ENCODE measurements at regions not wholly inside any gene's neighbourhood (a gene's known extent, or its start where the extent isn't known, plus 50 kb on each side); places are given as distances from the start of the nearest gene placed in this dataset.

DNA sequence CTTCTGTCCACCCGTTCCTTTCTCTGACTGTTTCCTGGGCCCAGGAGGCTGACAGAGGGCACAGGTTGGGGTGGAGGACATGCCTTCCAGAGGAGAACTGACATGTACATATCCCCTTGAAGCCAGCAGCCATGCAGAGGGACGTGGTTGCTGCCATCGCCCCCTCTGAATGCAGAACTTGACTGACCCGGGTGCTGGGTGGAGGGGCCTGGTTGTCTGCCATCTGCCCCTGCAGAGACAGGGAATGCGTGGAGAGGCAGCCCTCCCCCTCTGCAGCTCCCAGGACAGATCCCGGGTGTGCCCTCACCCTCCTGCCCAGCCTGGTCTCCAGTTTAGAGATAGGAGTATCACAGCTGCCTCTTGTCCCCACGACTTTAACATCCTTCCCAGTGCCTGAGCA is 383.0 kb upstream of the B3GAT1 start:
- intact Hi-C loops (cut with DNase I): no loop called here
- 74 to 83% (median 78%) methylated on average over 7 of the region's 7 CpGs for WGBS, 3 donors
- no peaks in the 10 kb centered on the region for H3K36me3 ChIP-seq
- H3K27ac ChIP-seq: no peak overlapping the region
- H3K27me3 ChIP-seq: no peaks in the 10 kb centered on the region
- TF ChIP-seq POLR2A (IDR thresholded peaks at IDR 0.05) (no peak), EP300 (IDR thresholded peaks at IDR 0.05) (no peak)
- TF ChIP-seq, protein P1, sequence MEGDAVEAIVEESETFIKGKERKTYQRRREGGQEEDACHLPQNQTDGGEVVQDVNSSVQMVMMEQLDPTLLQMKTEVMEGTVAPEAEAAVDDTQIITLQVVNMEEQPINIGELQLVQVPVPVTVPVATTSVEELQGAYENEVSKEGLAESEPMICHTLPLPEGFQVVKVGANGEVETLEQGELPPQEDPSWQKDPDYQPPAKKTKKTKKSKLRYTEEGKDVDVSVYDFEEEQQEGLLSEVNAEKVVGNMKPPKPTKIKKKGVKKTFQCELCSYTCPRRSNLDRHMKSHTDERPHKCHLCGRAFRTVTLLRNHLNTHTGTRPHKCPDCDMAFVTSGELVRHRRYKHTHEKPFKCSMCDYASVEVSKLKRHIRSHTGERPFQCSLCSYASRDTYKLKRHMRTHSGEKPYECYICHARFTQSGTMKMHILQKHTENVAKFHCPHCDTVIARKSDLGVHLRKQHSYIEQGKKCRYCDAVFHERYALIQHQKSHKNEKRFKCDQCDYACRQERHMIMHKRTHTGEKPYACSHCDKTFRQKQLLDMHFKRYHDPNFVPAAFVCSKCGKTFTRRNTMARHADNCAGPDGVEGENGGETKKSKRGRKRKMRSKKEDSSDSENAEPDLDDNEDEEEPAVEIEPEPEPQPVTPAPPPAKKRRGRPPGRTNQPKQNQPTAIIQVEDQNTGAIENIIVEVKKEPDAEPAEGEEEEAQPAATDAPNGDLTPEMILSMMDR (IDR thresholded peaks at IDR 0.05): no peak
- H3K9me3 ChIP-seq: no peaks in the 10 kb centered on the region
- no peak for DNase-seq
- H3K4me3 ChIP-seq: no peak overlapping the region
- H3K4me1 ChIP-seq (ENCODE audit: insufficient read depth): no peaks in the 10 kb centered on the region

DNA sequence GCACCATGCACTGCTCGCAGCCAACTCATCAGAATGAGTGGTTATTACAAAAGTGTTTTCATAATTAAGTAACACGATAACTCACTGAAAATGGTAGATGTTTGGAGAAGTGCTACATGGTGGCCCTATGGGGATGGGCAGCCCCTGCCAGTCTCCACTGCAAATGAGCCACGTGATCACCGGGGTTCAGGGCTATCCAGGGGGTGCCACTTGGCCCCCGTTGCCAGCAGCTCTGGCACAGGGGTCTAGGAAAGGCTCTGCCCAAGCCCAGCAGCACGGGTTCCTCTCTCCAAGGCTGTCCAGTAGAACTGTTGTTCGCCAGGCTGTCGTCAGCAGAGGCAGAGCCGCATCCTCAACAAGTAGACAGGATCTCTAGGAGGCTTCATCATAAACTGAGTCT is 382.1 kb upstream of the B3GAT1 start:
- WGBS, 3 donors: 81 to 86% (median 84%) methylated on average over 9 of the region's 9 CpGs
- Histone ChIP-seq H3K4me3 (no peak overlapping the region), H3K27me3 (no peaks in the 10 kb centered on the region), H3K27ac (no peak overlapping the region), H3K9me3 (no peaks in the 10 kb centered on the region), H3K36me3 (no peaks in the 10 kb centered on the region), H3K4me1 (ENCODE audit: insufficient read depth) (no peaks in the 10 kb centered on the region)
- intact Hi-C loops (cut with DNase I): no loop called here
- no peak for DNase-seq
- TF ChIP-seq, protein P1 (IDR thresholded peaks at IDR 0.05): no peak
- TF ChIP-seq POLR2A (IDR thresholded peaks at IDR 0.05): no peak
- TF ChIP-seq EP300 (IDR thresholded peaks at IDR 0.05): no peak

DNA sequence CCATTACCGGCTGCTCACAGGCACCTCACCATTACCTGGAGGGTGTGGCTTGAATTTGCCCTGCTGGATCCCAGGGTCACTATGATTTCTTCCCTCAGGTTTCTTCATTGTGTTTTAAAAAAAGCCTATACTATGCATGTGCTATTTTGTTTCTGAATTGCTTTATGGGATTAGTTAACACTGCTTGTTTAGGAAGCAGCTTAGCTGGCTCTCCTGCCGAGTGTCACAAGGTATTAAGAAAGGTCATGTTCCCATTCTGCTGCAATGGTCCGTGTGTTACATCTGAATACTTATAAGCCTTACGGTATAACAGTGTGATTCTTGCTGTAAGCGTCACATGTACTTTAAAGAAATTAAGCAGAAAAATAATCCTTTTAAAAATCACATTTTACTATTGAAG is 380.6 kb upstream of the B3GAT1 start:
- Histone ChIP-seq H3K36me3 (no peaks in the 10 kb centered on the region), H3K4me3 (no peak overlapping the region), H3K27me3 (no peaks in the 10 kb centered on the region), H3K27ac (no peak overlapping the region), H3K9me3 (no peaks in the 10 kb centered on the region), H3K4me1 (ENCODE audit: insufficient read depth) (no peaks in the 10 kb centered on the region)
- intact Hi-C loops (cut with DNase I): no loop called here
- 78 to 91% (median 86%) methylated on average over 5 of the region's 5 CpGs for WGBS, 3 donors
- DNase-seq: no peak
- TF ChIP-seq EP300 (IDR thresholded peaks at IDR 0.05) (no peak), POLR2A (IDR thresholded peaks at IDR 0.05) (no peak)
- TF ChIP-seq, protein P1 (IDR thresholded peaks at IDR 0.05): no peak

DNA sequence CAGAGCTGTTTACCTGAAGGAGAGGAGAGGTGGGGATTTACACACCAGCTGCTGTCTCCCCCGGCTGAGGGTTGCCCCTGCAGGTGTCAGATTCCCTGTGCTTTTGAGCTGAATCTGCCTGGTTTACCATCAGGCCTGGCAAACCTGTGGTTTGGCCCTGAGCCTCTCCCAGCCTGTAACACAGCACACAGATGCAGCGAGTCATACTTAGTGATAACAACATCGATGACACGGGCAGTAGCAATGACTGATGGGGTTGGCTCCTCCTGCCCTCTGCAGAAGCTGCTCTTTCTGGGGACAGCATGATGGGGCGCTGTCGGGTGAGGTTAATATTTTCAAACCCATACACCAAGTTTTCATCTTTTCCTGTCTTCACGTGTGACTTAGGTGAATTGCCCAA is 380.0 kb upstream of the B3GAT1 start:
- no peaks in the 10 kb centered on the region for H3K4me1 ChIP-seq (ENCODE audit: insufficient read depth)
- no peaks in the 10 kb centered on the region for H3K36me3 ChIP-seq
- intact Hi-C loops (cut with DNase I): no loop called here
- TF ChIP-seq EP300 (IDR thresholded peaks at IDR 0.05): no peak
- TF ChIP-seq, protein P1 (IDR thresholded peaks at IDR 0.05): no peak
- TF ChIP-seq POLR2A (IDR thresholded peaks at IDR 0.05): no peak
- H3K27ac ChIP-seq: no peak overlapping the region
- H3K27me3 ChIP-seq: no peaks in the 10 kb centered on the region
- no peak overlapping the region for H3K4me3 ChIP-seq
- WGBS, 3 donors: 59 to 76% (median 62%) methylated on average over 7 of the region's 7 CpGs
- no peak for DNase-seq
- no peaks in the 10 kb centered on the region for H3K9me3 ChIP-seq

DNA sequence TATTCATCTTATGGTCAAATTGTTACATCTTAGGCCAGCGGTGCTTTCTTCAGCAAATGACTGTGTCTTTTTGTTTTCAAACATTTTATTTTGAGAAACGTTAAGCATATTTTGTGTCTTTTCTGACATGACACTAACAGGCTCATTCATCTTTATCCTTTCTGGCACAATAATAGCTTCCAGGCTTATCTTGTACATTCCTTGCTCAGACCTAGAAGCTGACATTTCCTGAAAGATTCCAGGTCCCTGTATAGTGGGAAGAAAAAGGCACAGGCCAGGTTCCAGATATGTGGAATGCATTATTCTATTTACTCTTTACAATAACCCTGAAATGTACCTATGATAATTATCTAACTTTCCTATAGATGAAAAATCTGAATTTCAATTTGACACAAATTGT is 379.1 kb upstream of the B3GAT1 start:
- no peaks in the 10 kb centered on the region for H3K27me3 ChIP-seq

More for the DNA sequence above, 379.1 kb upstream of the B3GAT1 start:
- no peak for DNase-seq
- Histone ChIP-seq H3K9me3 (no peaks in the 10 kb centered on the region), H3K36me3 (no peaks in the 10 kb centered on the region), H3K4me3 (no peak overlapping the region), H3K4me1 (ENCODE audit: insufficient read depth) (no peaks in the 10 kb centered on the region), H3K27ac (no peak overlapping the region)
- WGBS, 3 donors: 21 to 29% (median 27%) methylated on average over 2 of the region's 2 CpGs
- intact Hi-C loops (cut with DNase I): no loop called here
- no peak for TF ChIP-seq EP300 (IDR thresholded peaks at IDR 0.05)
- TF ChIP-seq POLR2A (IDR thresholded peaks at IDR 0.05): no peak
- TF ChIP-seq, protein P1 (IDR thresholded peaks at IDR 0.05): no peak
